Liver (tissue), 3 donors: ENCODE measurements at regions not wholly inside any gene's neighbourhood (a gene's known extent, or its start where the extent isn't known, plus 50 kb on each side); places are given as distances from the start of the nearest gene placed in this dataset.

Source experiments
- HNF4G ChIP-seq: IDR thresholded peaks from 2 replicates; pipeline ENCODE4 v1.6.1; 2016; ENCODE audit warnings: antibody characterized with exemption
- SP1 ChIP-seq: IDR thresholded peaks from 2 replicates; pipeline ENCODE4 v1.6.1; 2018; ENCODE audit warnings: antibody characterized with exemption, mild to moderate bottlenecking
- TF ChIP-seq, protein P1 (sequence below): fragments of 150-350 bp; IDR thresholded peaks from 2 replicates; pipeline ENCODE4 v1.5.1; 2017; ENCODE audit warnings: improper control_type of control experiment, low read depth, low read length; ENCODE audit not compliant: missing input control
- donor health status: healthy.
- donor health status: healthy.

DNA sequence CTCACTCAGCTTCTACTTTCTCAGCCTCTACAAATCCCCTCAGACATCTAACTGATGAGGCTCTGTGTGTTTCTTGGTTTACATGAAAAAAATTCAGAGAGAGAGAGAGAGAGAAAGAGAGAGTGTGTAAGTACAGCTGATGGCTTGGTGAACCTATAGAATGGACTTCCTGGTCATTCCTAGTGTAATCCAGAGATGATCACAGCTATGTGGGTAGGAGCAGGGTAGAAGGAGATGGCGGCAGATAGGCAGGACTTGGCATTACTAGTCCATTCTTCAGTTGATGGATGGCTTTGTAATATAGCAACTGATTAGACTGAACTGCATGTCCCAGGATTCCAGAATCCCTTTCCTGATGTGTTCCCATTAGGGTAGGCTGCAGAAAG lies 429.3 kb upstream of the CLINT1 start:
- TF ChIP-seq SP1, result no peak
- TF ChIP-seq, protein P1, sequence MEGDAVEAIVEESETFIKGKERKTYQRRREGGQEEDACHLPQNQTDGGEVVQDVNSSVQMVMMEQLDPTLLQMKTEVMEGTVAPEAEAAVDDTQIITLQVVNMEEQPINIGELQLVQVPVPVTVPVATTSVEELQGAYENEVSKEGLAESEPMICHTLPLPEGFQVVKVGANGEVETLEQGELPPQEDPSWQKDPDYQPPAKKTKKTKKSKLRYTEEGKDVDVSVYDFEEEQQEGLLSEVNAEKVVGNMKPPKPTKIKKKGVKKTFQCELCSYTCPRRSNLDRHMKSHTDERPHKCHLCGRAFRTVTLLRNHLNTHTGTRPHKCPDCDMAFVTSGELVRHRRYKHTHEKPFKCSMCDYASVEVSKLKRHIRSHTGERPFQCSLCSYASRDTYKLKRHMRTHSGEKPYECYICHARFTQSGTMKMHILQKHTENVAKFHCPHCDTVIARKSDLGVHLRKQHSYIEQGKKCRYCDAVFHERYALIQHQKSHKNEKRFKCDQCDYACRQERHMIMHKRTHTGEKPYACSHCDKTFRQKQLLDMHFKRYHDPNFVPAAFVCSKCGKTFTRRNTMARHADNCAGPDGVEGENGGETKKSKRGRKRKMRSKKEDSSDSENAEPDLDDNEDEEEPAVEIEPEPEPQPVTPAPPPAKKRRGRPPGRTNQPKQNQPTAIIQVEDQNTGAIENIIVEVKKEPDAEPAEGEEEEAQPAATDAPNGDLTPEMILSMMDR, result no peak
- TF ChIP-seq HNF4G, result no peak
